Endothelial cell of umbilical vein (primary cell): ENCODE measurements at regions not wholly inside any gene's neighbourhood (a gene's known extent, or its start where the extent isn't known, plus 50 kb on each side); places are given as distances from the start of the nearest gene placed in this dataset.

Experiments used
- BruUV-seq: library from RNA; stranded (reverse); fragments of 400-500 nt; replicated peaks from 2 replicates; lab custom pipeline; 2021; lab: Mats Ljungman, UMichigan
- CTCF ChIA-PET: fragments of 300-600, 350-600 bp; sonication (Branson Sonifier 250); formaldehyde crosslinking; loops from one replicate; lab custom pipeline; 2021; ENCODE audit warnings: antibody characterized with exemption, inconsistent platforms; lab: Charles Lee
- POLR2A ChIA-PET: fragments of 300-600, 350-600 bp; sonication (Branson Sonifier 250); formaldehyde crosslinking; loops from one replicate; lab custom pipeline; 2021; ENCODE audit warnings: antibody characterized with exemption, inconsistent platforms; lab: Charles Lee
- DNase-seq: peaks from one replicate; pipeline ENCODE4 v3.0.0-alpha.2; 2011; ENCODE audit warnings: low read depth, low spot score
- FAIRE-seq: peaks from 2 replicates; lab custom pipeline; 2011; peaks lifted over from hg19 to GRCh38; lab: Jason Lieb, UNC
- H2AFZ ChIP-seq: 2 replicates; pipeline ENCODE4 v1.6.0; 2012; ENCODE audit warnings: low read depth, low read length, control low read depth, inconsistent platforms
- H3K27ac ChIP-seq: 2 replicates; pipeline ENCODE4 v1.5.1; 2011; ENCODE audit warnings: low read depth, mild to moderate bottlenecking, control low read depth, low read length, moderate library complexity; ENCODE audit not compliant: insufficient read depth
- H3K27me3 ChIP-seq, 2 experiments: 2 replicates each; pipeline versions ENCODE4 v1.6.0 to v1.6.1; 2011; ENCODE audit warnings: low read length in 2 of 2, mixed read lengths in 1 of 2; ENCODE audit not compliant: control insufficient read depth in 2 of 2, insufficient read depth in 2 of 2
- H3K36me3 ChIP-seq, 2 experiments: 2 replicates in 1 of 2; 3 replicates in 1 of 2; pipeline ENCODE4 v1.5.1; 2011; ENCODE audit warnings: low read length in 2 of 2, mild to moderate bottlenecking in 1 of 2, moderate library complexity in 1 of 2; ENCODE audit not compliant: control insufficient read depth in 2 of 2, insufficient read depth in 2 of 2; ENCODE audit errors: extremely low read depth in 1 of 2
- H3K4me1 ChIP-seq: 3 replicates; pipeline ENCODE4 v1.5.1; 2011; ENCODE audit warnings: mild to moderate bottlenecking, low read length; ENCODE audit not compliant: control insufficient read depth, insufficient read depth; ENCODE audit errors: extremely low read depth
- H3K4me2 ChIP-seq: 2 replicates; pipeline ENCODE4 v1.6.1; 2011; ENCODE audit warnings: low read length, control low read depth, mixed read lengths; ENCODE audit not compliant: insufficient read depth
- H3K4me3 ChIP-seq, 3 experiments: fragments of 200-600 bp in 1 of 3; sonication (generic), shearing (Covaris generic) in 1 of 3; replicated peaks in 1 of 3; 2 replicates each; pipeline ENCODE4 v1.5.1; 2011 to 2016; ENCODE audit warnings: control low read depth in 3 of 3, low read length in 3 of 3, mild to moderate bottlenecking in 2 of 3, inconsistent platforms in 1 of 3, low read depth in 1 of 3, moderate library complexity in 1 of 3; ENCODE audit not compliant: insufficient read depth in 1 of 3
- H3K79me2 ChIP-seq: 2 replicates; pipeline ENCODE4 v1.6.0; 2012; ENCODE audit warnings: low read length, inconsistent platforms; ENCODE audit not compliant: control insufficient read depth, insufficient read depth
- H3K9ac ChIP-seq: replicated peaks from 2 replicates; pipeline ENCODE3; 2011; ENCODE audit warnings: low read length, control low read depth; ENCODE audit not compliant: insufficient read depth; ENCODE audit errors: extremely low read depth
- H3K9me1 ChIP-seq: replicated peaks from 3 replicates; pipeline ENCODE4 v1.6.0; 2011; ENCODE audit warnings: mild to moderate bottlenecking, low read length; ENCODE audit not compliant: control insufficient read depth, insufficient read depth; ENCODE audit errors: extremely low read depth
- H3K9me3 ChIP-seq: replicated peaks from 2 replicates; pipeline ENCODE4 v1.5.1; 2012; ENCODE audit warnings: low read length, inconsistent platforms; ENCODE audit not compliant: control insufficient read depth, insufficient read depth
- H4K20me1 ChIP-seq: replicated peaks from 2 replicates; pipeline ENCODE3; 2011; ENCODE audit warnings: mild to moderate bottlenecking, low read length; ENCODE audit not compliant: control insufficient read depth, insufficient read depth; ENCODE audit errors: extremely low read depth
- CTCF ChIP-seq, 2 donors: IDR thresholded peaks; 1 replicate in 1 of 2; 2 replicates in 1 of 2; pipeline ENCODE4 v1.5.1; 2011; ENCODE audit warnings: low read length in 2 of 2, mild to moderate bottlenecking in 2 of 2, moderate library complexity in 2 of 2, control low read depth in 1 of 2, inconsistent platforms in 1 of 2, low read depth in 1 of 2; ENCODE audit not compliant: insufficient read depth in 1 of 2; ENCODE audit errors: extremely low read depth in 1 of 2
- EZH2 ChIP-seq: IDR thresholded peaks from 2 replicates; pipeline ENCODE4 v1.6.1; 2012; ENCODE audit warnings: borderline replicate concordance, low read depth, mild to moderate bottlenecking, moderate library complexity, low read length, inconsistent platforms; ENCODE audit not compliant: severe bottlenecking
- FOS ChIP-seq: IDR thresholded peaks from 2 replicates; pipeline ENCODE4 v1.6.1; 2011; ENCODE audit warnings: mild to moderate bottlenecking, low read length, moderate library complexity, borderline replicate concordance; ENCODE audit not compliant: insufficient read depth
- GATA2 ChIP-seq: IDR thresholded peaks from 2 replicates; pipeline ENCODE4 v1.7.0; 2011; ENCODE audit warnings: low read depth, mild to moderate bottlenecking, moderate library complexity, mixed read lengths, low read length; ENCODE audit not compliant: insufficient read length, insufficient read depth
- JUN ChIP-seq: IDR thresholded peaks from 2 replicates; pipeline ENCODE4 v1.6.1; 2011; ENCODE audit warnings: borderline replicate concordance, low read depth; ENCODE audit not compliant: insufficient read length, insufficient read depth
- MAX ChIP-seq: IDR thresholded peaks from 2 replicates; pipeline ENCODE4 v1.6.1; 2011; ENCODE audit not compliant: insufficient read depth, insufficient read length
- MYC ChIP-seq: IDR thresholded peaks from one replicate; pipeline ENCODE4 v1.6.1; 2011; ENCODE audit warnings: mild to moderate bottlenecking, low read depth, low read length
- POLR2A ChIP-seq: IDR thresholded peaks from 2 replicates; pipeline ENCODE4 v1.6.1; 2012; ENCODE audit warnings: low read depth, mild to moderate bottlenecking, control low read depth, low read length
- POLR2AphosphoS5 ChIP-seq: IDR thresholded peaks from 2 replicates; pipeline ENCODE4 v1.6.1; 2012; ENCODE audit warnings: low read depth, mild to moderate bottlenecking, control low read depth, low read length, moderate library complexity; ENCODE audit not compliant: insufficient read depth
- dilution Hi-C: fragments of 300-500 bp; cut with MboI; formaldehyde crosslinking; loops from one replicate; pipeline ENCODE4 v1.15.0; 2019; ENCODE audit warnings: low sequenced_read_pairs; ENCODE audit not compliant: extremely low pct_ligation_motif_present
- intact Hi-C: fragments of 100-400 bp; cut with micrococcal nuclease; formaldehyde crosslinking; loops from one replicate; pipeline ENCODE4 v1.10.0; 2022

- no peaks in the 10 kb centered on the region for H3K9me3 ChIP-seq
- ChIA-PET POLR2A (no interaction called here), CTCF (interaction anchor here (0.7 to 2.6 kb wide), 3 partner anchors 9 to 55 kb away, joined by 3 to 6 read pairs (median 3); no protein-coding TSS in a partner anchor)
- H3K27me3 ChIP-seq = no peaks in the 10 kb centered on the region
- DNase-seq (no peak), FAIRE-seq (no peak)
- no TSS peak for BruUV-seq
- H2AFZ ChIP-seq = no peak overlapping the region
- no peaks in the 10 kb centered on the region for H3K36me3 ChIP-seq
- no peak overlapping the region for H3K4me3 ChIP-seq
- no peak overlapping the region for H3K27ac ChIP-seq
- H3K4me1 ChIP-seq = no peaks in the 10 kb centered on the region
- TF ChIP-seq MYC (no peak), JUN (no peak), EZH2 (no peak), POLR2A (no peak), GATA2 (no peak), POLR2AphosphoS5 (no peak), FOS (no peak), MAX (no peak), CTCF (IDR thresholded peaks at IDR 0.05; ENCODE audit: extremely low read depth in 1 of 2, insufficient read depth in 1 of 2, low read depth in 1 of 2, low read length in 2 of 2) (no peak)
- no peaks in the 10 kb centered on the region for H3K9me1 ChIP-seq
- no peak overlapping the region for H3K9ac ChIP-seq
- intact Hi-C loops (no loop called here), dilution Hi-C loops (no loop called here)
- H4K20me1 ChIP-seq = no peaks in the 10 kb centered on the region
- H3K79me2 ChIP-seq = no peaks in the 10 kb centered on the region
- no peak overlapping the region for H3K4me2 ChIP-seq
Measured at GRCh38 chr21:29448766-29449165, 150.0 kb downstream of the BACH1 start.
